OCI-LY7 (cell line): ENCODE measurements at regions not wholly inside any gene's neighbourhood (a gene's known extent, or its start where the extent isn't known, plus 50 kb on each side); places are given as distances from the start of the nearest gene placed in this dataset.

Experiments used
- CTCF ChIP-seq: fragments of 200-600 bp; sonication (generic); conservative IDR thresholded peaks from 2 replicates; pipeline ENCODE4 v1.5.1; 2014; ENCODE audit warnings: mild to moderate bottlenecking, antibody characterized with exemption, low read length, moderate library complexity, mixed read lengths
- EZH2phosphoT487 ChIP-seq: fragments of 200-600 bp; sonication (generic); IDR thresholded peaks from 2 replicates; pipeline ENCODE4 v1.6.1; 2018; ENCODE audit warnings: low read depth, borderline replicate concordance, mild to moderate bottlenecking, mixed run types, antibody characterized with exemption, low read length, moderate library complexity, mixed read lengths

- TF ChIP-seq CTCF (no peak), EZH2phosphoT487 (no peak)
Observed at GRCh38 chr3:20999661-21000060, 751.3 kb downstream of the ZNF385D start.
